ENCODE measurements at regions not wholly inside any gene's neighbourhood (a gene's known extent, or its start where the extent isn't known, plus 50 kb on each side); places are given as distances from the start of the nearest gene placed in this dataset.

GRCh38 chr16:54867302-54867832 is 63.3 kb upstream of the IRX5 start:
- intact Hi-C loops (cut with DNase I, micrococcal nuclease) = no loop called here
- no peaks in the 10 kb centered on the region for H3K36me3 ChIP-seq (ENCODE audit: low read depth)
- H3K4me3 ChIP-seq = no peak overlapping the region
- H3K4me1 ChIP-seq (ENCODE audit: low read depth) = no peaks in the 10 kb centered on the region
- no peak for TF ChIP-seq CTCF (IDR thresholded peaks at IDR 0.05)
- DNase-seq (no peak), ATAC-seq (no peak)
- no peaks in the 10 kb centered on the region for H3K9me3 ChIP-seq

GRCh38 chr16:54862529-54862928 is 68.1 kb upstream of the IRX5 start:
- DNase-seq (no peak), ATAC-seq (no peak)
- Histone ChIP-seq H3K36me3 (ENCODE audit: low read depth) (no peaks in the 10 kb centered on the region), H3K4me3 (no peak overlapping the region), H3K9me3 (no peaks in the 10 kb centered on the region), H3K4me1 (ENCODE audit: low read depth) (no peaks in the 10 kb centered on the region)
- no peak for TF ChIP-seq CTCF (IDR thresholded peaks at IDR 0.05)
- intact Hi-C loops (cut with DNase I, micrococcal nuclease) = no loop called here

DNA sequence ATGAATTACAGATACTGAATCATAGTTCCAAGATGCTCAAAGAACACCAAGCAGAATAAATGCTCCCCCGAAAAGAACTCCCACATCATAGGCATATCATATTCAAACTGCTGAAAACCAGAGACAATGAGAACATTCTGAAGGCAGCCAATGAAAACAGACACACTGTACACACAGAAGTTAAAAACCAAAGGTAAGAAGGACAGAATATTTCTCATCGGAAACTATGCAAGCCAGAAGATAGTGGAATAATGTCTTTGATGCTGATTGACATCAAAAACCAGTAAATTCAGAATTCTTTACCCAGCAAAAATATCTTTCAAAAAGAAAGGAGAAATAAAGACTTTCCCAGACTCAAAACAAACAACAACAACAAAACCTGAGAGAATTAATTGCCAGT is 73.8 kb upstream of the IRX5 start:
- TF ChIP-seq CTCF (IDR thresholded peaks at IDR 0.05) = no peak
- Histone ChIP-seq H3K9me3 (no peaks in the 10 kb centered on the region), H3K36me3 (ENCODE audit: low read depth) (no peaks in the 10 kb centered on the region), H3K4me3 (no peak overlapping the region), H3K4me1 (ENCODE audit: low read depth) (no peaks in the 10 kb centered on the region)
- DNase-seq (no peak), ATAC-seq (no peak)
- intact Hi-C loops (cut with DNase I, micrococcal nuclease) = no loop called here

DNA sequence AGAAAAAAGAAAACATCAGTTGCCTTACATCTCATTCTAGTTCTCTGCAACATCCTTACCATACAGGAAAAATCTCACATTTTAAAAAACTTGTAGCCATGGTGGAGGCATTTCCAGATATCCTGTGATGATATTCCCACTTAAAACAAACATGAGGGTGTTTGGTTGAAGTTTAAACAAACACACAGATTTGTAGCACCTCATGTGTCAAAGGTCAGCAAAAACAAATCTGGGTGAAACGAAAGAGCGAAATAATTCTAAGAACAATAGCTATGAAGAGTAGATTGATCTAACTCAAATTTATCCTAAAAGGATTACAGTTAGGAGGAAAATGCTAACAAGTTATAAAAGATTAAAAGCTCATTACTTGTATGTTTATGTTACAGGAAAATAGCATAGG is 83.1 kb upstream of the IRX5 start:
- intact Hi-C loops (cut with DNase I, micrococcal nuclease) = no loop called here
- ATAC-seq (no peak), DNase-seq (no peak)
- H3K4me3 ChIP-seq = no peak overlapping the region
- no peaks in the 10 kb centered on the region for H3K4me1 ChIP-seq (ENCODE audit: low read depth)
- H3K9me3 ChIP-seq = peaks cover 5% of the 10 kb centered on the region
- H3K36me3 ChIP-seq (ENCODE audit: low read depth) = no peaks in the 10 kb centered on the region
- no peak for TF ChIP-seq CTCF (IDR thresholded peaks at IDR 0.05)

DNA sequence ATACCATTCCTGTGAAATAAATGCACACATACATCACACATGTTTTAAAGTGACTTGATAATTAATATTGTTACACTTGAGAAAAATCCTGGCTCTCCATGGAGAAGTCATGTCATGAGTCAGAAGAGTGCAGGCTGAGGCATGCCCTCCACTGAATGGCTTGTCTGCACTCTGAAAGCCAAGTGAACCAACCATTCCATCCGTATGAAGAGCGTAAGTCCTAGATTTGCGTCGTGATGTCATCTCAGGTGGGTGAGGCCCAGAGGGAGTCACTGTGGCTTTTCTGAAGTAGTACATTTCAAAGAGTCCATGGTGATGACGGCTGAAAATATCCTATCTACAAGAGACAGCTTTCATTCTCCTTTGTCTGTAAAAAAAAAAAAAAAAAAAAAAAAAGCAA is 83.5 kb upstream of the IRX5 start:
- DNase-seq (no peak), ATAC-seq (no peak)
- H3K4me3 ChIP-seq = no peak overlapping the region
- peaks cover 8% of the 10 kb centered on the region for H3K9me3 ChIP-seq
- H3K4me1 ChIP-seq (ENCODE audit: low read depth) = no peaks in the 10 kb centered on the region
- H3K36me3 ChIP-seq (ENCODE audit: low read depth) = no peaks in the 10 kb centered on the region
- no peak for TF ChIP-seq CTCF (IDR thresholded peaks at IDR 0.05)
- intact Hi-C loops (cut with DNase I, micrococcal nuclease) = no loop called here

DNA sequence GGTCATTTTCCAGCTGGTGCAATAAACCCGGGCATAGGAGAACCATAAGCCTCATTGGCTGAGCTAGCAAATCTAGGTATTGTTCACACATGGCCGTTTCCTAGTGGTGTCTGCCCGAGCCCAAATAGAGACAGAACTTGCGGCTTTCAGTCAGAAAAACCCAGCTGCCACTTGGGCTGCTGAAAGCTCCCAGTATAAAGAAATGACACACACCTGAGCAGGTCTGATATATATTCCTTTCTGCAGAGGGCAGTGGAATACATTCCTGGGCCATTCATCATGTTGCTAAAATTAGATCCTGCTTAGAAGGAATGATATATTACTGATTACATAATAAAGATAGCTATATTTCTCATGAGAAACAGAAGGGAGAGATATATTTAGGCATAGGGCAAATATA is 83.9 kb upstream of the IRX5 start:
- no peak for TF ChIP-seq CTCF (IDR thresholded peaks at IDR 0.05)
- no peaks in the 10 kb centered on the region for H3K36me3 ChIP-seq (ENCODE audit: low read depth)
- no peaks in the 10 kb centered on the region for H3K4me1 ChIP-seq (ENCODE audit: low read depth)
- peaks cover 8% of the 10 kb centered on the region for H3K9me3 ChIP-seq
- no peak for DNase-seq
- no peak overlapping the region for H3K4me3 ChIP-seq
- intact Hi-C loops (cut with DNase I, micrococcal nuclease) = no loop called here
- no peak for ATAC-seq
